ENCODE measurements at regions not wholly inside any gene's neighbourhood (a gene's known extent, or its start where the extent isn't known, plus 50 kb on each side); places are given as distances from the start of the nearest gene placed in this dataset.

DNA sequence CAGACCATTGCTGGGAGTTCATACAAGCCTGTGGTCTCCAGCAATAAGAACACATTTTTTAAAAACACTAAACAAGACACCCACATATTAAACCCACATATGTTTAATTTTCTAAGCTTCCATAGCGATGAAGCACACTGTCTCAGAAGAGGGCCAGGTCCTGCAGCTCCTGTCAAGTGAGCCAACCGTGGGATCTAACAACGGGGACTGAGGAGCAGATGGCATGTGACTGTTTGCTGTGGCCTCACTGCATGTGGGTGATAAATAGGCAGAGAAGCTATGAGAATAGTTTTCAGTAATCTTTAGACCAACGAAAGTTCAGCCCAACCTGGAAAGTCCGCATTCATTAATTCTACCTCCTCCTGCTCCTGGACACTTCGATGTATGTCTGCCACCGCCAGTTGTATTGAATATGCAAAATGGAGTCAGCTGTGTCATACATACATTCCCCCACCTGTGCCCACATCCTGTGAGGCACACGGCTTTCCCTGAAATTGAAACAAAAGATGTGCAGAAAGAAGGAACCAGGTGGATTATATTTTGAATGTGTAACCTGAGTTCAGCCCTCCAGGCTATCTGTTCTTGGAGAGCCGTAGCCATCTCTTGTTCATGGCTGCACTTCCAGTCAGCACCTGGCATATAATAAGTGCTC is 88.2 kb downstream of the MIS18A start:
- CTCF ChIA-PET, result no interaction called here
- no peaks in the 10 kb centered on the region for H3K4me1 ChIP-seq
- no peaks in the 10 kb centered on the region for H3K9me3 Mint-ChIP-seq (ENCODE audit: unreplicated experiment)
- TF ChIP-seq, protein P1, sequence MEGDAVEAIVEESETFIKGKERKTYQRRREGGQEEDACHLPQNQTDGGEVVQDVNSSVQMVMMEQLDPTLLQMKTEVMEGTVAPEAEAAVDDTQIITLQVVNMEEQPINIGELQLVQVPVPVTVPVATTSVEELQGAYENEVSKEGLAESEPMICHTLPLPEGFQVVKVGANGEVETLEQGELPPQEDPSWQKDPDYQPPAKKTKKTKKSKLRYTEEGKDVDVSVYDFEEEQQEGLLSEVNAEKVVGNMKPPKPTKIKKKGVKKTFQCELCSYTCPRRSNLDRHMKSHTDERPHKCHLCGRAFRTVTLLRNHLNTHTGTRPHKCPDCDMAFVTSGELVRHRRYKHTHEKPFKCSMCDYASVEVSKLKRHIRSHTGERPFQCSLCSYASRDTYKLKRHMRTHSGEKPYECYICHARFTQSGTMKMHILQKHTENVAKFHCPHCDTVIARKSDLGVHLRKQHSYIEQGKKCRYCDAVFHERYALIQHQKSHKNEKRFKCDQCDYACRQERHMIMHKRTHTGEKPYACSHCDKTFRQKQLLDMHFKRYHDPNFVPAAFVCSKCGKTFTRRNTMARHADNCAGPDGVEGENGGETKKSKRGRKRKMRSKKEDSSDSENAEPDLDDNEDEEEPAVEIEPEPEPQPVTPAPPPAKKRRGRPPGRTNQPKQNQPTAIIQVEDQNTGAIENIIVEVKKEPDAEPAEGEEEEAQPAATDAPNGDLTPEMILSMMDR (IDR thresholded peaks at IDR 0.05; ENCODE audit: insufficient read depth in 1 of 2, low read depth in 1 of 2, low read length in 1 of 2, severe bottlenecking in 1 of 2, unreplicated experiment in 1 of 2), result no peak
- H3K4me3 Mint-ChIP-seq (ENCODE audit: unreplicated experiment), result no peak overlapping the region
- DNase-seq, result no peak
- H3K27me3 ChIP-seq (replicated peaks; ENCODE audit: control insufficient read depth, insufficient read depth, low read length), result no peaks in the 10 kb centered on the region
- intact Hi-C loops (cut with micrococcal nuclease; ENCODE audit: unreplicated experiment), result no loop called here
- H3K27me3 Mint-ChIP-seq (ENCODE audit: insufficient read depth, unreplicated experiment), result peaks cover 36% of the 10 kb centered on the region
- no TSS peak for BruUV-seq (replicated peaks)
- POLR2A ChIA-PET, result no interaction called here
- no peaks in the 10 kb centered on the region for H3K4me1 Mint-ChIP-seq (ENCODE audit: low read depth, unreplicated experiment)
- H3K4me3 ChIP-seq (ENCODE audit: low read depth, low read length), result no peak overlapping the region
- no peak overlapping the region for H3K27ac Mint-ChIP-seq (ENCODE audit: unreplicated experiment)
- no peaks in the 10 kb centered on the region for H3K36me3 ChIP-seq (ENCODE audit: control insufficient read depth, insufficient read depth, low read length)
- no peaks in the 10 kb centered on the region for H3K9me3 ChIP-seq
- H3K36me3 Mint-ChIP-seq (ENCODE audit: insufficient read depth, unreplicated experiment), result no peaks in the 10 kb centered on the region

DNA sequence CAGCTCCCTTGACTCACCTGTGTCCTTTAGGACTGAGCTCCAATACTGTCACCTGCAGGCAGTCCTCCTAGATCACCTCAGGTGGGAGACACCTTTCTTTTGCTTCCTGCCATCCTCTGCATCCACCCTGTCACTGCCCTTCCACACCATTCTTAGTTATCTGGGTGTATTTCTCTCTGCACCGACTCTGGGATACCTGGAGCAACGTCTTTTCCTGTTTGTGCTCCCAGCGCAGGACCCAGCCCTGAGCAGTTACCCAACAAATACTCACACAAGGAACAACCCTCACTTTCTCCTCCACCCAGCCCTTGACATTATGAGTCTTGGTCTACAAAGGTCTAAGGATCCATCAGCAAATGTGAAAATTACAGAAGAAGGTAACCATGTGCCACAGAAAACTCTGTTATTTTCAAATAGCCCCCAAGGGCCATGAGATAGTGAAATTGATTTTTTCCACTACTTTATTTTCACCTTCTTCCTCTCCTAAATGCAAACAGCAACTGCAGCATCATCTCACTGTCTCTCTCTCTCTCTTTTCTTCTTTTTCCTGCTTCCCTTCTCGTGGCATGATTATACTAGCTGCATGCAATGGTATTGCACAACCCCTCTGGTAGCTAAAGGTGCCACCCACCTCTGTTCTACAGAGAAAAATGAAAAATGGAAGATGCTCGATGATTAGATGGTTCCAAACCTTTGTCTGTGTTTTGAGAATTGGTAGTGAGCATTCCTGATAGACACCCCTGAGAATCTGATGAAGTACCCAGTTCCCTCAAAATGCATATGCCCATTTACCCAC is 89.0 kb downstream of the MIS18A start:
- TF ChIP-seq, protein P1 (IDR thresholded peaks at IDR 0.05; ENCODE audit: insufficient read depth in 1 of 2, low read depth in 1 of 2, low read length in 1 of 2, severe bottlenecking in 1 of 2, unreplicated experiment in 1 of 2), result no peak
- peaks cover 43% of the 10 kb centered on the region for H3K27me3 Mint-ChIP-seq (ENCODE audit: insufficient read depth, unreplicated experiment)

DNA sequence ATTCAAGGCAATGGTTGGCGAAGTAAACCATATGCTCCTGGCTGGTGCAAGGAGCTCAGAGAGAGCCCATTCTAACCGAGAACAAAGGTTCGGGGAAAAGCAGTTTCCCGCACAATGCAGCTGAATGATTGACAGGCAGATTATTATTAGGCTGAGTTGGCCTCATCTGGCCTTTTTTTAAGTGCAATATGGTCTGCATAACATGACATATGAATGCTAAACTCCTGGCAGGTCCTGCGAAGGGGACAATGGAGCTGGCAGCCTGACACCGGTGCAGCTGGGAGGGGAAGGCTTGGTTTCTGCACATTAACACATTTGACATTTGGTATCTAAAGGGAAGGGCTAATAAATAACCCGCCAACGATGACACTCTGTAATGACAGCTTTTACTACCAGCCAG is 92.0 kb downstream of the MIS18A start:
- Histone ChIP-seq H3K36me3 (ENCODE audit: control insufficient read depth, insufficient read depth, low read length) (no peaks in the 10 kb centered on the region), H3K4me3 (ENCODE audit: low read depth, low read length) (no peak overlapping the region), H3K27me3 (replicated peaks; ENCODE audit: control insufficient read depth, insufficient read depth, low read length) (no peaks in the 10 kb centered on the region), H3K4me1 (no peaks in the 10 kb centered on the region), H3K9me3 (no peaks in the 10 kb centered on the region)
- intact Hi-C loops (cut with micrococcal nuclease; ENCODE audit: unreplicated experiment), result no loop called here
- H3K27me3 Mint-ChIP-seq (ENCODE audit: insufficient read depth, unreplicated experiment), result peaks cover 44% of the 10 kb centered on the region
- H3K36me3 Mint-ChIP-seq (ENCODE audit: insufficient read depth, unreplicated experiment), result no peaks in the 10 kb centered on the region
- no peaks in the 10 kb centered on the region for H3K9me3 Mint-ChIP-seq (ENCODE audit: unreplicated experiment)
- POLR2A ChIA-PET, result no interaction called here
- no peak for DNase-seq
- CTCF ChIA-PET, result no interaction called here
- TF ChIP-seq, protein P1 (IDR thresholded peaks at IDR 0.05; ENCODE audit: insufficient read depth in 1 of 2, low read depth in 1 of 2, low read length in 1 of 2, severe bottlenecking in 1 of 2, unreplicated experiment in 1 of 2), result no peak
- BruUV-seq (replicated peaks), result no TSS peak
- H3K27ac Mint-ChIP-seq (ENCODE audit: unreplicated experiment), result no peak overlapping the region
- no peak overlapping the region for H3K4me3 Mint-ChIP-seq (ENCODE audit: unreplicated experiment)
- no peaks in the 10 kb centered on the region for H3K4me1 Mint-ChIP-seq (ENCODE audit: low read depth, unreplicated experiment)

More for the DNA sequence above, 89.0 kb downstream of the MIS18A start:
- POLR2A ChIA-PET, result no interaction called here
- Mint-ChIP-seq H3K36me3 (ENCODE audit: insufficient read depth, unreplicated experiment) (no peaks in the 10 kb centered on the region), H3K4me3 (ENCODE audit: unreplicated experiment) (no peak overlapping the region), H3K9me3 (ENCODE audit: unreplicated experiment) (no peaks in the 10 kb centered on the region), H3K27ac (ENCODE audit: unreplicated experiment) (no peak overlapping the region), H3K4me1 (ENCODE audit: low read depth, unreplicated experiment) (no peaks in the 10 kb centered on the region)
- DNase-seq, result no peak
- Histone ChIP-seq H3K36me3 (ENCODE audit: control insufficient read depth, insufficient read depth, low read length) (no peaks in the 10 kb centered on the region), H3K9me3 (no peaks in the 10 kb centered on the region), H3K4me1 (no peaks in the 10 kb centered on the region), H3K4me3 (ENCODE audit: low read depth, low read length) (no peak overlapping the region), H3K27me3 (replicated peaks; ENCODE audit: control insufficient read depth, insufficient read depth, low read length) (no peaks in the 10 kb centered on the region)
- intact Hi-C loops (cut with micrococcal nuclease; ENCODE audit: unreplicated experiment), result no loop called here
- no TSS peak for BruUV-seq (replicated peaks)
- CTCF ChIA-PET, result no interaction called here
